HG02759 (cell line): ENCODE measurements at regions not wholly inside any gene's neighbourhood (a gene's known extent, or its start where the extent isn't known, plus 50 kb on each side); places are given as distances from the start of the nearest gene placed in this dataset.
"Not testable (repeated sequence)": the region's sequence is repeated elsewhere in the genome, so short reads cannot be mapped to it uniquely, and the experiment has no call there.

Experiments used
- ATAC-seq: cut with Tn5 transposase; IDR thresholded peaks from one replicate; pipeline ENCODE4 v1.9.1; 2021; ENCODE audit warnings: mild to moderate bottlenecking, moderate library complexity; ENCODE audit not compliant: unreplicated experiment

DNA sequence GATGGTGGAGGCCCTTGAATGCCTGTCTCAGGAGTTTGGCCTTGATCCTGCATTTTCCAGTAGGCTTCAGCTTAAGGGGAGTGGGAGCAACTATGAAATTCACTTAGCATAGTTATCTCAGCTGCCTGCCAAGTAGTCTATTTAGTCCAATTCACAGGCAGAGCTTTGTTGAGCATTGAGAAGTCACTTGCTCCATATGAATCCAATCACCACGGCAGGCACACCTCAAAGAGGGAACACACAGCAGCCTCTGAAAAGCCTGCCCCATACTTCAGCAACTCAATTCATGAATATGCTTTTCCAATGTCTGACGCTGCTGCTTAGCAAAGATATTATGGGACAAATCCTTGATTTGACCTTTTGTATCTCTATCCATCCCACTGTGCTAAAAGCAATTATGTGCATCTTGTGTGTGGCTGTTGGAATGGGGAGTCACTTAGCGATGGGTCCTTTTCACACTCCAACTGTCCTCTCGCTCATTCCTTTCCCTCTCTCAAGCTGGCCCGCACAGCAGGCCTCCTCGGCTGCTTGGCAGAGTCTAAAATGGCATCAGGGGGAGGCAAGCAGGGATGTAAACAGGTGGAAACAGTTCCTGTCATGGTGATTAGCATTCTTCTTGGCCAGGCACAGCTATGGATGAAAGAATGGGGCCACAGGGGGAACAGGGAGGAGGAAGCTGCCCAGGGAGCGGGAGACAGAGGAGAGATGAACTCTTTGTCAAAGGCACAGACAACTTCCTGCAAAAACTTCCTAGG, 56.0 kb upstream of the LRPPRC start:
- no peak for ATAC-seq

- ATAC-seq = no peak
These were observed 56.8 kb upstream of the LRPPRC start for GRCh38 chr2:44052584-44052983.

GRCh38 chr2:44053052-44053451, 57.3 kb upstream of the LRPPRC start:
- no peak for ATAC-seq

DNA sequence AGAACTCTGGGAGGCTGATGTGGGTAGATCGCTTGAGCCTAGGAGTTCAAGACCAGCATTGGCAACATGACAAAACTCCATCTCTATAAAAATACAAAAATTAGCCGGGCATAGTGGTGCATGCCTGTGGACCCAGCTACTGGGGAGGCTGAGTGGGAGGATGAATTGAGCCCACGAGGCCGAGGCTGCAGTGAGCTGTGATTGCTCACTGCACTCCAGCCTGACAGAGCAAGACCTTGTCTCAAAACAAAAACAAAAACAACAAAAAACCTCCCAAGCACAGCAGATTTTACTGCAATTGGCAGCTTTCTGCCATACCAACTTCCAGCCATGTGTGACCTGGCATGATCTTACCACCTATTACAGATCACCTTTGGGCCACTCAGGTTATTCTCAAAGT, 57.7 kb upstream of the LRPPRC start:
- no peak for ATAC-seq

DNA sequence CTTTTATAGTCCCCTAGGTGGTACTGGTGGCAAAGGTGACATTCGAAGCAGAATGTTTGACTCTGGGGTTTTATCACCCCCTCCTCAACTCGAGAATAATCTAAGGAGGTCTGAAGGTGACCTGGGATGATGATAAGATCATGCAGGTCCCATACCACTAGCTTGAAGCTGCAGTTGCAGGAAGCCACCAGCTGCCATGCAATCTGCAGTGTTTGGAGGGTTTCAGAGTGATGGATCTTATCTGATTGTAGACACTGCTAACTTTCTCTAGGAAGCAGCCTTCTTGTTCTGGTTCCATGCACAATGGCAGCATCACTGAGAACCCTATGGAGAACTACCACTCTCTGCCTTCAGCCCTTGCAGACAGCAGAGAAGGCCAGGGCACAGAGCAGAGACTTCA, 59.4 kb upstream of the LRPPRC start:
- no peak for ATAC-seq

GRCh38 chr2:44055664-44056063, 59.9 kb upstream of the LRPPRC start:
- ATAC-seq = no peak

- ATAC-seq = no peak
These were observed 61.2 kb upstream of the LRPPRC start for GRCh38 chr2:44056947-44057346.

GRCh38 chr2:44060286-44060685, 64.5 kb upstream of the LRPPRC start:
- not testable (repeated sequence) for ATAC-seq

DNA sequence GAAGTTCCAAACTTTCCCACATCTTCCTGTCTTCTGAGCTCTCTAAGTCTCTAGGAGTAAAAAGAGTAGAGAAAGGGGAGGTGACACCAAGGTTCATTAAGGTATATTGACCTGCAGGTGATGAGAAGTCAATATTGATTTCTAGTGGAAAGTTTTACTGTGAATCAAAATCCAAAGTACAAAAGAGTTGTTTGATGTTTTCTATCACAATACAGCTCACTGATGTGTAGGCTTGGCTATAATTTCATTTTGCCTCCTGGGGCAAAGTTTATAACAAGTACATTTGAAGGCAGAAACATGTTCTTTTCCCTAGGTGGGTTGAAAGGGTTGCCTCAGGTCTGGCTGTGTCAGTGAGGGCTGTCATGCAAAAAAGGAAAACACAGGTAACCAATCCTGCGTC, 65.2 kb upstream of the LRPPRC start:
- ATAC-seq = no peak

- no peak for ATAC-seq
These were observed 65.7 kb upstream of the LRPPRC start for GRCh38 chr2:44061469-44061868.

DNA sequence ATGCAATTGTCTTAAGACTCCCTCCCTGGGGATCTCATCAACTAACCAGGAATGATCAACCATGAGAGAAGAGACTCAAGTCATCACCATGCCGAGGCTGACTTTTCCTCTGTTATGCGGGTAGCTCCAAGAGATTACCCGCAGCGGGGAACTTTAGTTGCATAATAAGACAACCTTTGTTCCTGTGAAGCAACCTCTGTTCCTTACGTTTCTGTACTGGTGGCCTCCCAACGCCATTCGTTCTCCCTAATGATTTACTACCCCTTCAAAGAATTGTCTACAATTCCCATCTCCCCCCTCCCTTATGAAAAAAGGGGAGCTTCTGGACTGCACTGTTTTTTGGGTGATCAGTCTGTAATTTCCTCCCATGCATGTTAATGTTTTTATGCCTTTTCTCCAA, 66.1 kb upstream of the LRPPRC start:
- no peak for ATAC-seq

DNA sequence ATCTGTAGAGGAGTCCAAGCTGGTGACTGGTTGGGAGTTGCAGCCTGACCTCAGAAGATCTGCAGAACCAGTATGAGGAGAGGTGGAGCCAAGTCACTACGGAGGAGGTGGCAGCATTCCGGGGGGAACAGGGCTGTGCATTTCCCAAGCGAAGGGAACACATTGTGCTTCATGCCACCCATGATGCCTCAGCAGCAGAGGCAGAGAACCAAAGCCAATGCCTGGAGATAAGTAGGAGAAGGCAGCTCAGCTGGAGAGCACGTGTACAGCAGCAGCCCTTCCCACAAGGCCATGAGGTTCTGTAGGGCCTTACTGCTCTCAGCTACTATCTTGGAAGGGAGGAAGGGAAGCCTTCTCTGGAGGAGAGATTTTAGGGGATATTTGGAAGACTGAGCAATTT, 67.2 kb upstream of the LRPPRC start:
- ATAC-seq = no peak

- ATAC-seq = not testable (repeated sequence)
These were observed 68.5 kb upstream of the LRPPRC start for GRCh38 chr2:44064281-44064680.

GRCh38 chr2:44067012-44067790, 71.4 kb upstream of the LRPPRC start:
- ATAC-seq = not testable (repeated sequence)

GRCh38 chr2:44067791-44068181, 72.0 kb upstream of the LRPPRC start:
- not testable (repeated sequence) for ATAC-seq

- ATAC-seq = no peak
These were observed 75.8 kb upstream of the LRPPRC start for GRCh38 chr2:44071454-44072046.

DNA sequence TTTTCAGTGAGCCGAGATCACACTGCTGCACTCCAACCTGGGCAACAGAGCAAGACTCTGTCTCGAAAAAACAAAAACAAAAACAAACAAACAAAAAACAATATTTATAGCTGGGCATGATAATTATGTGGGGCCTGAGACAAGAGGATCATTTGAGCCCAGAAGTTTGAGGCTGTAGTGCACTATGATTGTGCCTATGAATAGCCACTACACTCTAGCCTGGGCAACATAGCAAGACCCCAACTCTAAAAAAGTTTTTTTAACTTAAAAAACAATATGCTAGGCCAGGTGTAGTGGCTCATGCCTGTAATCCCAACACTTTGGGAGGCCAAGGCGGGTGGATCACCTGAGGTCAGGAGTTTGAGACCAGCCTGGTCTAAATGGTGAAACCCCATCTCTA, 77.9 kb upstream of the LRPPRC start:
- ATAC-seq = not testable (repeated sequence)

- not testable (repeated sequence) for ATAC-seq
These were observed 79.0 kb upstream of the LRPPRC start for GRCh38 chr2:44074795-44075194.

DNA sequence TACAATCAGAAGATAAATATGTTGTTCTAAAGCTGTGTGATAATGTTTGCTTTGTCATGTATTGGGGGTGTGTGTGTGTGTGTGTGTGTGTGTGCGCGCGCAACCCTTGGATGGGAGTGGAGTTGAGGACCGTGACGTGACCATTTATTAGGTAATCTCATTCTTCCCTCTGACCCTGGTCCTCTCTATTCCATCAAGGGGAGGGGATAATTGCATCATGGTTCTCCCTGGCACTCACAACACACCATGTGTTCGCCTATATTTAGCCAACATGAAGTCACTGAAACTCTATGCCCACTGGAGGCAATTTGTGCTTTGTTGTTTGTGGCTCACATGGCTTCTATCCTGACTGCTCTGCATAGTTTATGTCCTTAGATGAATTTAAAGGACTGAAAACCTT, 79.8 kb upstream of the LRPPRC start:
- no peak for ATAC-seq

- ATAC-seq = no peak
These were observed 82.2 kb upstream of the LRPPRC start for GRCh38 chr2:44077942-44078511.

DNA sequence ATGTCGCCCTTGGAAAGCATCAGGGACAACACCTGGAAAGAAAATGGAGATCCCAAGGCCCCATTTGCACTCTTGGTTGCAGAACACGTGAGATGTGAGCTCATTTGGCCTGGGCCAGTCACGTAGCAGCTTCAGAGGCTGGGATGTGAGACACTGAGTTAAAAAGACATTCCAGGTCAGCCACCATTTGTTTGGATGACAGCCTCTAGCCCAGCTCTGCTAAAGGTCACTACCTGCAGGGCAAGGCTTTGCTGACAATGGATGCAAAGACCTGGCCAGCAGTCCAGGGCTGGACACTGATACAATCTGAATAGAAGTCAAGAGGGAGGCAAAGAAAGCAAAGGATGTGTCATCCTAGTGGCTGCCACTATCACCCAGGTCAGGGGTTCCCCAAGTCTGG, 83.9 kb upstream of the LRPPRC start:
- no peak for ATAC-seq

- ATAC-seq = no peak
These were observed 85.6 kb upstream of the PPM1B start for GRCh38 chr2:44083054-44083453.
